GM06990 (cell line): ENCODE measurements at regions not wholly inside any gene's neighbourhood (a gene's known extent, or its start where the extent isn't known, plus 50 kb on each side); places are given as distances from the start of the nearest gene placed in this dataset.

Experiments used
- DNase-seq: peaks from one replicate; pipeline ENCODE4 v3.0.0-alpha.2; 2011; ENCODE audit not compliant: insufficient read length; ENCODE audit errors: extremely low read depth
- H3K27me3 ChIP-seq: replicated peaks from 2 replicates; pipeline ENCODE4 v1.6.0; 2011; ENCODE audit warnings: low read length; ENCODE audit not compliant: control insufficient read depth, insufficient read depth
- H3K36me3 ChIP-seq: 2 replicates; pipeline ENCODE4 v1.5.1; 2011; ENCODE audit warnings: low read length; ENCODE audit not compliant: control insufficient read depth, insufficient read depth
- H3K4me3 ChIP-seq: replicated peaks from 2 replicates; pipeline ENCODE4 v1.5.1; 2011; ENCODE audit warnings: low read depth, mild to moderate bottlenecking, control low read depth, low read length
- TF ChIP-seq, protein P1 (sequence below): IDR thresholded peaks from 2 replicates; pipeline ENCODE4 v1.5.1; 2011; ENCODE audit warnings: low read length, control low read depth, mild to moderate bottlenecking, inconsistent platforms; ENCODE audit not compliant: insufficient read depth, poor library complexity, severe bottlenecking

DNA sequence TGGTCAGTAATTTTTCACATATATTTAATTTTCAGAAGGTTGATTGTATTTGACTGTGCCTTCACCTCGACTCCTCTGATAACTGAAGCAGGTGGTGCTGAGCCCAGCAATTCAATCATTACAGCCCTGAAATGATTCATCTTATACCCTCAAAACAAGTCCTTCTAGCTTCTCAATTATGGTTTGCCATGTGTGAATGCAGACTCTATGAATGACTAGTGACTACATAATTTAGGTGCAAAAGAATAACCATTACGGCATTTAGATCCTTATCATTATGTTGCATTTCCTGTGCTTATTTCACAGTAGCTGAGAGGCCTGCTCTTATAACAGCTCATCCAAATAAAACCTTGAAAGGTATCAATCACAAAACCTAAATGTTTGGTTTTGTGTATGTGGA lies 54.0 kb upstream of the COL11A1 start:
- no peak overlapping the region for H3K4me3 ChIP-seq
- TF ChIP-seq, protein P1, sequence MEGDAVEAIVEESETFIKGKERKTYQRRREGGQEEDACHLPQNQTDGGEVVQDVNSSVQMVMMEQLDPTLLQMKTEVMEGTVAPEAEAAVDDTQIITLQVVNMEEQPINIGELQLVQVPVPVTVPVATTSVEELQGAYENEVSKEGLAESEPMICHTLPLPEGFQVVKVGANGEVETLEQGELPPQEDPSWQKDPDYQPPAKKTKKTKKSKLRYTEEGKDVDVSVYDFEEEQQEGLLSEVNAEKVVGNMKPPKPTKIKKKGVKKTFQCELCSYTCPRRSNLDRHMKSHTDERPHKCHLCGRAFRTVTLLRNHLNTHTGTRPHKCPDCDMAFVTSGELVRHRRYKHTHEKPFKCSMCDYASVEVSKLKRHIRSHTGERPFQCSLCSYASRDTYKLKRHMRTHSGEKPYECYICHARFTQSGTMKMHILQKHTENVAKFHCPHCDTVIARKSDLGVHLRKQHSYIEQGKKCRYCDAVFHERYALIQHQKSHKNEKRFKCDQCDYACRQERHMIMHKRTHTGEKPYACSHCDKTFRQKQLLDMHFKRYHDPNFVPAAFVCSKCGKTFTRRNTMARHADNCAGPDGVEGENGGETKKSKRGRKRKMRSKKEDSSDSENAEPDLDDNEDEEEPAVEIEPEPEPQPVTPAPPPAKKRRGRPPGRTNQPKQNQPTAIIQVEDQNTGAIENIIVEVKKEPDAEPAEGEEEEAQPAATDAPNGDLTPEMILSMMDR, result no peak
- no peak for DNase-seq
- H3K36me3 ChIP-seq, result no peaks in the 10 kb centered on the region
- no peaks in the 10 kb centered on the region for H3K27me3 ChIP-seq

DNA sequence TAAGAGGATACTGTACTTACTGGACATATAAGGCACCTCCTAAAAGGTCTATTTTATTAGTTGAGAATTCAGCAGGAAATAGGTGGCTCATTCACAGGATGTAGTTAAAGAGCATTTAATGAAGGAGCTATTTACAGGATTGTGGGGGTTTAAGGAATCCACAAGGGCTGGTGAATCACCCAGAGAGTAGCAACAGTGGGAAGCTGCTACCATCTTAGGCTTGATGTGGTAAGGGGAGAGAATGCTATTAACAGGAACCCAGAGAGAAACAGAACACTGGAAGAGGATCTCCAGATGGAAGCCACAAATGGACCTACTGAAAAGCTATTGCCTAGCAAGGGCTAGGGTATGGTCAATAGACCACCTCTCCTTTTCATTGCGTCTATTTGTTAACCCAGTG lies 52.0 kb upstream of the COL11A1 start:
- TF ChIP-seq, protein P1, result no peak
- H3K27me3 ChIP-seq, result no peaks in the 10 kb centered on the region
- H3K36me3 ChIP-seq, result no peaks in the 10 kb centered on the region
- no peak overlapping the region for H3K4me3 ChIP-seq
- DNase-seq, result no peak
